GM18867 (cell line): ENCODE measurements at regions not wholly inside any gene's neighbourhood (a gene's known extent, or its start where the extent isn't known, plus 50 kb on each side); places are given as distances from the start of the nearest gene placed in this dataset.

Experiments
- ATAC-seq: cut with Tn5 transposase; IDR thresholded peaks from one replicate; pipeline ENCODE4 v1.9.1; 2021; ENCODE audit warnings: mild to moderate bottlenecking, moderate library complexity; ENCODE audit not compliant: unreplicated experiment

- no peak for ATAC-seq
These were observed 60.6 kb upstream of the TRPC7 start for GRCh38 chr5:136425921-136426320.

GRCh38 chr5:136424835-136425584, 59.7 kb upstream of the TRPC7 start:
- peak; percentile 92 for ATAC-seq

GRCh38 chr5:136423944-136424606, 58.7 kb upstream of the TRPC7 start:
- ATAC-seq = no peak

- no peak for ATAC-seq
These were observed 55.0 kb upstream of the TRPC7 start for GRCh38 chr5:136420168-136420898.

GRCh38 chr5:136418301-136418700, 53.0 kb upstream of the TRPC7 start:
- no peak for ATAC-seq
